ENCODE measurements at regions not wholly inside any gene's neighbourhood (a gene's known extent, or its start where the extent isn't known, plus 50 kb on each side); places are given as distances from the start of the nearest gene placed in this dataset.
"Not testable (repeated sequence)": the region's sequence is repeated elsewhere in the genome, so short reads cannot be mapped to it uniquely, and the experiment has no call there.

DNA sequence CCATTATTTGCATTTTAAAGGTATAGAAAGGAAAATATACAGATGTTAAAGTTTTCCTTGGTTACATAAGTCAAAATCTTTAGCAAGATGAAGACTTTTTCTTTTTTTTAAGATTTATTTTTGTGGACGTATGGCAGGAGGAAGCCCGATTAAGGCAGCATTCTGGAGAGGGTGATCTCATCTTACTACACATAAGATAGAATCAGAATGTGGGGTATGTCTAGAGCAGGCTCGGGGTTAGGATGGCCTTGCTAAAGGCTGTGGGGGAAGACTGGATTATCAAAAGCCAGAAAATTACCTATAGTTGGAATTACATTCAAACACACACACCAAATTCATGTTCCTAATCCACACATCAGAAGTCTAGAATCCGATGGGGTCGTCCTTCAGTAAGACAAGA is 79.6 kb upstream of the OTOGL start:
- H3K27ac Mint-ChIP-seq, result no peak overlapping the region

GRCh38 chr12:80018119-80018518 is 81.2 kb upstream of the OTOGL start:
- H3K4me3 Mint-ChIP-seq, result no peak overlapping the region
- H3K27me3 Mint-ChIP-seq, result no peaks in the 10 kb centered on the region
- ChIA-PET POLR2A (no interaction called here), CTCF (no interaction called here)
- intact Hi-C loops (cut with micrococcal nuclease), result no loop called here
- no peaks in the 10 kb centered on the region for H3K9me3 Mint-ChIP-seq
- no peak overlapping the region for H3K27ac Mint-ChIP-seq
- ATAC-seq (no peak), DNase-seq (no peak)
- TF ChIP-seq CTCF (IDR thresholded peaks at IDR 0.05), result no peak
- no peaks in the 10 kb centered on the region for H3K36me3 Mint-ChIP-seq (ENCODE audit: low read depth)
- no peaks in the 10 kb centered on the region for H3K4me1 Mint-ChIP-seq (ENCODE audit: low read depth)

More for the DNA sequence above, 79.6 kb upstream of the OTOGL start:
- Mint-ChIP-seq H3K27me3 (no peaks in the 10 kb centered on the region), H3K4me1 (ENCODE audit: low read depth) (no peaks in the 10 kb centered on the region), H3K36me3 (ENCODE audit: low read depth) (no peaks in the 10 kb centered on the region), H3K9me3 (no peaks in the 10 kb centered on the region), H3K4me3 (no peak overlapping the region)
- CTCF ChIA-PET, result no interaction called here
- TF ChIP-seq CTCF (IDR thresholded peaks at IDR 0.05), result no peak
- intact Hi-C loops (cut with micrococcal nuclease), result no loop called here
- ATAC-seq (no peak), DNase-seq (no peak)
- POLR2A ChIA-PET, result no interaction called here

DNA sequence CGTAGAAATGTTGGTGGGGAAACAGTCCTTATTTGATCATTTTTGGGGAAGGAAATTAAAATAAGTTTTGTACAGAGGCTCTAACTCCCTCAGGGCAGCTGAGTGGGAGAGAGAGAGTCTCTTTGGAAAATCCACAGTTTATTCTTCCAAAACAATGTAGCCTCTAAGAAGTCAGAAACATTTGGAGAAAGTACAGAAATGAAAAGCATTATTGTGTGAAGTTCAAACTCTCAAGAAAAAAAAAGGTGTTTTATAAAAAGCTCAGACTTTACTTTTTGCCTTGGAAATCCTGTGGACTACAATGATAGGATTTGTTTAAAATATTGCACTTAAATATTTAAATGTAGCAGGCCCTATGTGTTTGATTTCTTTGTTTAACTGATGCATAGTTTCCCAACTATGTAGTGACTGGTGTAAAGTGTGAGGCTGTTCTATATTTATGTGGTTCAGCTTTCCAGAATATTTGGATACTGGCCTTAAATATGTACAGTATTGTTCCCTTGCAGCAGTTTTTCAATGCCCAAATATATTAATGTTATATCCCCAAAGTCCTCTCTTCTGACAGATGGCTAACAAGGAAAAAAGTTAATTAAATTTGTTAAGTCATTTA is 82.0 kb upstream of the OTOGL start:
- intact Hi-C loops (cut with micrococcal nuclease), result no loop called here
- no peaks in the 10 kb centered on the region for H3K27me3 Mint-ChIP-seq
- H3K4me1 Mint-ChIP-seq (ENCODE audit: low read depth), result no peaks in the 10 kb centered on the region
- DNase-seq (no peak), ATAC-seq (no peak)
- no peak for TF ChIP-seq CTCF (IDR thresholded peaks at IDR 0.05)
- ChIA-PET POLR2A (interaction anchor here (1.2 kb wide), 1 partner anchor 16 kb away, joined by 4 read pairs; no protein-coding TSS in a partner anchor), CTCF (no interaction called here)
- no peak overlapping the region for H3K27ac Mint-ChIP-seq
- H3K4me3 Mint-ChIP-seq, result no peak overlapping the region
- H3K9me3 Mint-ChIP-seq, result no peaks in the 10 kb centered on the region
- H3K36me3 Mint-ChIP-seq (ENCODE audit: low read depth), result no peaks in the 10 kb centered on the region

DNA sequence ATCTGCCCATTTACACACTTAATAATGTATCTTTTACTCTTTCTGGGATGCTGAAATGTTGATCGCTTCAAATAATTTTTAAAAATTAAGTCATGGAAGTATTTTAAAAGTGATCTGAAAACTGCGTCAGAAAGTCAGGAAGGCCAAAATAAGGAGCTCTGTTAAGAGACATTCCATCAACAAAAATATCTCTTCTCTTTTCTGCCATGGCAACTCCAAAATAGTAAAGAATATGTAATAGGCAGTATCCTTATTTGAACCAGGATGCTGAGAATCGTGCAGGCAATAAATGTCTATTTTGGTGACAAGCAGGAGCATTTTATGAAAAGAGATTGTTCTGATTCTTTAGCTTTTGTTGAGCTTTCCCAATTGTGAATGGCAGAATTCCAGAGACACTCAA is 81.8 kb upstream of the PPP1R12A start:
- Mint-ChIP-seq H3K27ac (no peak overlapping the region), H3K9me3 (no peaks in the 10 kb centered on the region), H3K36me3 (ENCODE audit: low read depth) (no peaks in the 10 kb centered on the region), H3K4me1 (ENCODE audit: low read depth) (no peaks in the 10 kb centered on the region), H3K4me3 (no peak overlapping the region), H3K27me3 (no peaks in the 10 kb centered on the region)
- intact Hi-C loops (cut with micrococcal nuclease), result no loop called here
- ChIA-PET CTCF (interaction anchor here (0.9 kb wide), 1 partner anchor 24 kb away, joined by 3 read pairs; no protein-coding TSS in a partner anchor), POLR2A (interaction anchor here (1.2 kb wide), 1 partner anchor 16 kb away, joined by 4 read pairs; no protein-coding TSS in a partner anchor)
- no peak for ATAC-seq
- no peak for TF ChIP-seq CTCF (IDR thresholded peaks at IDR 0.05)
- DNase-seq, result no peak

DNA sequence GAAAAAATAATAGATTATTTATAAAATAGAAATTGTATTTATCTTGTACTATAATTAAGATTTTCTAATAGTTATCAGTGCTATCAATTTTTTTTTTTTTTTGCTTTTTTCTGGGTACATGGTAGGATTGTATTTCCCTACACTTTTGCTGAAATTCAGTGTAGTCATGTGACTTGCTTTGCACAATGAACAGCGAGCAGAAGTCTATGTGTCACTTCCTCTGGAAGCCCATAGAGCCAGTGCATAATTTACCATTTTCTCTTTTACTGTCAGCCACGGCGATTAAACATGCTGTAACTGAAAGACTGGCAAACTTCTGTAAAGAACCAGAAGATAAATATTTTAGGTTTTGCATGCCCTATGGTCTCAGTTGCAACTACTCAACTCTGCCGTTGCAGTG is 80.8 kb upstream of the PPP1R12A start:
- Mint-ChIP-seq H3K4me3 (no peak overlapping the region), H3K4me1 (ENCODE audit: low read depth) (no peaks in the 10 kb centered on the region), H3K27ac (no peak overlapping the region), H3K9me3 (no peaks in the 10 kb centered on the region), H3K36me3 (ENCODE audit: low read depth) (no peaks in the 10 kb centered on the region), H3K27me3 (no peaks in the 10 kb centered on the region)
- CTCF ChIA-PET, result interaction anchor here (0.9 to 1.5 kb wide), 2 partner anchors 18 to 25 kb away, joined by 3 read pairs; no protein-coding TSS in a partner anchor
- intact Hi-C loops (cut with micrococcal nuclease), result no loop called here
- ATAC-seq (no peak), DNase-seq (no peak)
- POLR2A ChIA-PET, result no interaction called here
- no peak for TF ChIP-seq CTCF (IDR thresholded peaks at IDR 0.05)

- H3K9me3 Mint-ChIP-seq; intact Hi-C loops (cut with micrococcal nuclease); ATAC-seq; H3K4me3 Mint-ChIP-seq; CTCF ChIA-PET; H3K4me1 Mint-ChIP-seq (ENCODE audit: low read depth); DNase-seq; H3K27ac Mint-ChIP-seq; H3K27me3 Mint-ChIP-seq; POLR2A ChIA-PET; H3K36me3 Mint-ChIP-seq (ENCODE audit: low read depth): not testable (repeated sequence)
Observed at GRCh38 chr12:80003744-80004143, 68.8 kb upstream of the PPP1R12A start.
